B cell (primary cell): ENCODE measurements at regions not wholly inside any gene's neighbourhood (a gene's known extent, or its start where the extent isn't known, plus 50 kb on each side); places are given as distances from the start of the nearest gene placed in this dataset.

ENCODE experiments used
- EZH2 ChIP-seq: IDR thresholded peaks from 2 replicates; pipeline ENCODE4 v1.6.1; 2012; ENCODE audit warnings: borderline replicate concordance, low read depth, mild to moderate bottlenecking, moderate library complexity, low read length; ENCODE audit not compliant: insufficient read depth, poor library complexity, severe bottlenecking
- TF ChIP-seq, protein P1 (sequence below): fragments of 200-600 bp; IDR thresholded peaks from one replicate; pipeline ENCODE4 v1.8.0; 2022; ENCODE audit warnings: antibody characterized with exemption, mild to moderate bottlenecking

DNA sequence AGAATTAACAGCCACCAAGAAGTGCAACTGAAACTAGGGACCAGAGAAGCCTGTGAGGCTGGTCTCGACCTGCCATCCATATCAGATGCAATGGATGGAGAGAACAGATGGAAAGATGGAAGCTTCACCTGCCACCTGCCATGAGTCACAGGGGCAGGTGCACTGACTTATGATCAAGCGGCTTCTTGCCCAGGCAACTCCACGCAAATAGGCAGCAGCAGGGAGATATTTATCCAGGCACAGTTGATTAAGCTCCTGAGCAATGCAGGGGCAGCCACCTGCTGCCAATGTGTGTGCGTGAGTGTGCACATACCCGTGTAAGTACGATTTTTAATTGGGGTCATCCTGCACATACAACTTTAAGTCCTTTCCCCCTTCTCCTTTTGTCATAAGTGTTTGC, 174.2 kb downstream of the PTPRU start:
- no peak for TF ChIP-seq EZH2
- TF ChIP-seq, protein P1, sequence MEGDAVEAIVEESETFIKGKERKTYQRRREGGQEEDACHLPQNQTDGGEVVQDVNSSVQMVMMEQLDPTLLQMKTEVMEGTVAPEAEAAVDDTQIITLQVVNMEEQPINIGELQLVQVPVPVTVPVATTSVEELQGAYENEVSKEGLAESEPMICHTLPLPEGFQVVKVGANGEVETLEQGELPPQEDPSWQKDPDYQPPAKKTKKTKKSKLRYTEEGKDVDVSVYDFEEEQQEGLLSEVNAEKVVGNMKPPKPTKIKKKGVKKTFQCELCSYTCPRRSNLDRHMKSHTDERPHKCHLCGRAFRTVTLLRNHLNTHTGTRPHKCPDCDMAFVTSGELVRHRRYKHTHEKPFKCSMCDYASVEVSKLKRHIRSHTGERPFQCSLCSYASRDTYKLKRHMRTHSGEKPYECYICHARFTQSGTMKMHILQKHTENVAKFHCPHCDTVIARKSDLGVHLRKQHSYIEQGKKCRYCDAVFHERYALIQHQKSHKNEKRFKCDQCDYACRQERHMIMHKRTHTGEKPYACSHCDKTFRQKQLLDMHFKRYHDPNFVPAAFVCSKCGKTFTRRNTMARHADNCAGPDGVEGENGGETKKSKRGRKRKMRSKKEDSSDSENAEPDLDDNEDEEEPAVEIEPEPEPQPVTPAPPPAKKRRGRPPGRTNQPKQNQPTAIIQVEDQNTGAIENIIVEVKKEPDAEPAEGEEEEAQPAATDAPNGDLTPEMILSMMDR, result no peak
